ENCODE measurements at regions not wholly inside any gene's neighbourhood (a gene's known extent, or its start where the extent isn't known, plus 50 kb on each side); places are given as distances from the start of the nearest gene placed in this dataset.
A peak's percentile ranks its signal among the peaks of the same experiment; 100 is the strongest.

DNA sequence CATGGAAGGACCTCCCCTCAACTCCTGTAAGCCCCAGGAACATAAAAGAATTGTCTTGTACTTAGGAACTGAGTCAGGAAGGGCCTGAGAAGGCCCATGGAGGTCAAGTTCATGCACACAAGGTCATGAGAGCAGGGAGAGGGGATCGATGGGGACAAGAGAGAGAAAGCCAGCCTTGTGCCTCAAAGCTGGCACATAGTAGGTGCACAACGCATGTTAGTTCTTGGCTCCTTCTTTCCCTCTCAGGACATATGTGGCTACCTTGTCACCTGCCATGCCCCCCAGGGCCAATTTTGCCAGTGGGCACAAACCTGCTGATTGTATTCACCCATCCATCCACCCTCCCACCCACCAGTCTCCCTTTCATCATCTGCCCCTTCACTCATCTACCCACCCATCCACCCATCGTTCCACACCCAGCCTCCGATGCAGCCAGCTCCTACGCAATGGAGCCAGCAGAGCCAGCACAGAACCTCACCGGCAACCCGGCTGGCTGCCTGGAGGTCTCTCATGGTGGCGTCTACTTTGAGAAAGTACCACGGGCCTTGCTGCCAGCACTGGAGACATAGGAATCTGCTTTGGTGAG, 52.4 kb upstream of the INSYN1 start (continued):
- TF ChIP-seq ZNF335 (tag by site-specific recombination; conservative IDR thresholded peaks at IDR 0.05) (0 out of 2 replicates have a peak, but pooled peaks have one; percentile 3), ZNF521 (tag by site-specific recombination; IDR thresholded peaks at IDR 0.05) (no peak), ZXDB (tag by site-specific recombination; IDR thresholded peaks at IDR 0.05) (no peak), HOXD13 (CRISPR knock-in tag; IDR thresholded peaks at IDR 0.05; ENCODE audit: borderline replicate concordance) (no peak)
- TF ChIP-seq, protein P1, sequence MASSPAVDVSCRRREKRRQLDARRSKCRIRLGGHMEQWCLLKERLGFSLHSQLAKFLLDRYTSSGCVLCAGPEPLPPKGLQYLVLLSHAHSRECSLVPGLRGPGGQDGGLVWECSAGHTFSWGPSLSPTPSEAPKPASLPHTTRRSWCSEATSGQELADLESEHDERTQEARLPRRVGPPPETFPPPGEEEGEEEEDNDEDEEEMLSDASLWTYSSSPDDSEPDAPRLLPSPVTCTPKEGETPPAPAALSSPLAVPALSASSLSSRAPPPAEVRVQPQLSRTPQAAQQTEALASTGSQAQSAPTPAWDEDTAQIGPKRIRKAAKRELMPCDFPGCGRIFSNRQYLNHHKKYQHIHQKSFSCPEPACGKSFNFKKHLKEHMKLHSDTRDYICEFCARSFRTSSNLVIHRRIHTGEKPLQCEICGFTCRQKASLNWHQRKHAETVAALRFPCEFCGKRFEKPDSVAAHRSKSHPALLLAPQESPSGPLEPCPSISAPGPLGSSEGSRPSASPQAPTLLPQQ (tag by site-specific recombination; IDR thresholded peaks at IDR 0.05): no peak

DNA sequence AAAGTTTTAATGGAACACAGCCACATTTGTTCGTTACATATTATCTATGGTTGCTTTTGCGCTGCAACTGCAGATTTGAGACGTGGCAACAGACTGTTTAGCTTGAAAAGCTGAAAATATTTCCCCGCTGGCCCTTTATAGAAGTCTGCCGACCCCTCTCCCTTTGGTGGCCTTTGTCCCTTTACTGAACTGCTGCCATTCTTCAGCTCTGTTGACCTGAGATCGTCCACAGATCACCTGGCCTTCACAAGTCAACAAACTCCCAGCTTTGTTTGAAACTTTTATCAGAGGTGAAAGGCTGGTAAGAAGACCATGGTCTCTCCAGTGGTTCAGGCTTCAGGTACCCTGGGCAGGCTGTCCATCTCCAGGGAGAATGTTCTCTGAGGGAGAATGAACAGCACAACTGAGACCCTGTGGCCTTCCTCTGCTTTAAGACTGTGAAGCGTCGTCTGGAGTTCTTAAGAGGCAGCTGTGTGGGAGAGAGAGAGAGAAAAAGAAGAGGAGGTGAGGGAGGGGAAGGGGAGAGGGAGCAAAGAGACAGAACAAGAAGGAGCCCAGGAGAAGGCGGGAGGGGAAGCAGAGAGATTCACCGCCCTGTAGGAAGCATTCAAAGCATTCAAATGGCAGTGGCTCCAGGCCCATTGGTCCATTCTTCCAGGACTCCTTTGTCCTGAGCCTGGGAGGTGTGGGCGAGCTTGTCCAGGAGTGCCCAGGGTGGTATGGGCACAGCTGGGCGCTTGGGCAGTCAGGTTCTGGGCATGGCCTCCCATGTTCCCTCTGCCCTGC, 53.7 kb upstream of the INSYN1 start:
- Histone ChIP-seq H3K4me3 (ENCODE audit: low read depth, low read length) (no peak overlapping the region), H3K9me3 (ENCODE audit: control insufficient read depth, insufficient read depth, low read depth, low read length) (no peaks in the 10 kb centered on the region), H3K27ac (ENCODE audit: extremely low read depth, low read depth, low read length) (no peak overlapping the region), H3K36me3 (ENCODE audit: control insufficient read depth in 2 of 2, insufficient read depth in 1 of 2, low read length in 2 of 2) (no peaks in the 10 kb centered on the region), H3K4me1 (ENCODE audit: control insufficient read depth, insufficient read depth, low read length) (no peaks in the 10 kb centered on the region)
- TF ChIP-seq EGR2 (tag by site-specific recombination; IDR thresholded peaks at IDR 0.05; ENCODE audit: low read depth) (peak; percentile 71), ZNF544 (tag by site-specific recombination; IDR thresholded peaks at IDR 0.05) (no peak), ZNF16 (tag by site-specific recombination; IDR thresholded peaks at IDR 0.05; ENCODE audit: low read depth) (no peak)
- ChIA-PET CTCF (interaction anchor here (0.6 to 1.3 kb wide), 4 partner anchors 91 to 108 kb away, joined by 3 to 6 read pairs (median 4); no protein-coding TSS in a partner anchor), POLR2A (no interaction called here)

DNA sequence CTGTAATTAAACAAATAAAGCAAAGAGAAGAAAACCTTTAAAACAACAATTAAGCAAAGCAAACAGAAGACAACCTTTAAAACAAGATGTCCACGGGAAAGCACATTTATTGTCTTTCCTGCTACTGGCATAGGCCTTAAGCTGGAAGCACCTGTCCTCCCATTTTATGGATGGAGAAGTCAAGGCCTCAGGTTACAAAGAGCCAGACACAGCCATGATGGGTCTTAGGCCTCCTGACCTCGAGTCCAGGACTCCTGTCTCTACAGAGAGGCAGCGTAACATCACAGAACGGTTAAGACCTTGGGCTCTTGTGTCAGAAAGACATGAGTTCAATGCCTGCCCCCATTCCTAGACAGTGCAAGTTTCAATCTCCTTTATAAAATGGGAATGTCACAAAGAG, 54.7 kb upstream of the INSYN1 start:
- H3K27ac ChIP-seq (ENCODE audit: extremely low read depth, low read depth, low read length): no peak overlapping the region
- POLR2A ChIA-PET: no interaction called here
- CTCF ChIA-PET: no interaction called here
- no peaks in the 10 kb centered on the region for H3K4me1 ChIP-seq (ENCODE audit: control insufficient read depth, insufficient read depth, low read length)
- TF ChIP-seq PRDM1 (tag by site-specific recombination; IDR thresholded peaks at IDR 0.05) (no peak), ZNF473 (tag by site-specific recombination; IDR thresholded peaks at IDR 0.05) (no peak), ZNF433 (tag by site-specific recombination; IDR thresholded peaks at IDR 0.05; ENCODE audit: low read depth) (no peak), ZNF548 (tag by site-specific recombination; IDR thresholded peaks at IDR 0.05) (no peak), ZSCAN30 (tag by site-specific recombination; IDR thresholded peaks at IDR 0.05) (no peak), ZNF140 (tag by site-specific recombination; IDR thresholded peaks at IDR 0.05) (no peak), OVOL3 (tag by site-specific recombination; IDR thresholded peaks at IDR 0.05) (no peak), ZNF677 (tag by site-specific recombination; IDR thresholded peaks at IDR 0.05) (no peak)
- TF ChIP-seq, protein P2, sequence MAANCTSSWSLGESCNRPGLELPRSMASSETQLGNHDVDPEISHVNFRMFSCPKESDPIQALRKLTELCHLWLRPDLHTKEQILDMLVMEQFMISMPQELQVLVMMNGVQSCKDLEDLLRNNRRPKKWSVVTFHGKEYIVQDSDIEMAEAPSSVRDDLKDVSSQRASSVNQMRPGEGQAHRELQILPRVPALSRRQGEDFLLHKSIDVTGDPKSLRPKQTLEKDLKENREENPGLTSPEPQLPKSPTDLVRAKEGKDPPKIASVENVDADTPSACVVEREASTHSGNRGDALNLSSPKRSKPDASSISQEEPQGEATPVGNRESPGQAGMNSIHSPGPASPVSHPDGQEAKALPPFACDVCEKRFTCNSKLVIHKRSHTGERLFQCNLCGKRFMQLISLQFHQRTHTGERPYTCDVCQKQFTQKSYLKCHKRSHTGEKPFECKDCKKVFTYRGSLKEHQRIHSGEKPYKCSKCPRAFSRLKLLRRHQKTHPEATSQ (tag by site-specific recombination; IDR thresholded peaks at IDR 0.05): no peak
- TF ChIP-seq, protein P3, sequence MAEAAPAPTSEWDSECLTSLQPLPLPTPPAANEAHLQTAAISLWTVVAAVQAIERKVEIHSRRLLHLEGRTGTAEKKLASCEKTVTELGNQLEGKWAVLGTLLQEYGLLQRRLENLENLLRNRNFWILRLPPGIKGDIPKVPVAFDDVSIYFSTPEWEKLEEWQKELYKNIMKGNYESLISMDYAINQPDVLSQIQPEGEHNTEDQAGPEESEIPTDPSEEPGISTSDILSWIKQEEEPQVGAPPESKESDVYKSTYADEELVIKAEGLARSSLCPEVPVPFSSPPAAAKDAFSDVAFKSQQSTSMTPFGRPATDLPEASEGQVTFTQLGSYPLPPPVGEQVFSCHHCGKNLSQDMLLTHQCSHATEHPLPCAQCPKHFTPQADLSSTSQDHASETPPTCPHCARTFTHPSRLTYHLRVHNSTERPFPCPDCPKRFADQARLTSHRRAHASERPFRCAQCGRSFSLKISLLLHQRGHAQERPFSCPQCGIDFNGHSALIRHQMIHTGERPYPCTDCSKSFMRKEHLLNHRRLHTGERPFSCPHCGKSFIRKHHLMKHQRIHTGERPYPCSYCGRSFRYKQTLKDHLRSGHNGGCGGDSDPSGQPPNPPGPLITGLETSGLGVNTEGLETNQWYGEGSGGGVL (tag by site-specific recombination; IDR thresholded peaks at IDR 0.05): no peak
- TF ChIP-seq, protein P1 (tag by site-specific recombination; IDR thresholded peaks at IDR 0.05): no peak
- no peak overlapping the region for H3K4me3 ChIP-seq (ENCODE audit: low read depth, low read length)
- no peaks in the 10 kb centered on the region for H3K36me3 ChIP-seq (ENCODE audit: control insufficient read depth in 2 of 2, insufficient read depth in 1 of 2, low read length in 2 of 2)
- H3K9me3 ChIP-seq (ENCODE audit: control insufficient read depth, insufficient read depth, low read depth, low read length): no peaks in the 10 kb centered on the region
